Right lobe of liver (tissue), 6 donors: ENCODE measurements at regions not wholly inside any gene's neighbourhood (a gene's known extent, or its start where the extent isn't known, plus 50 kb on each side); places are given as distances from the start of the nearest gene placed in this dataset.

Experiments used
- ATAC-seq, 4 donors: fragments of 200-7000 bp; cut with Tn5 transposase; one replicate each; pipeline ENCODE4 v1.9.1; 2020; ENCODE audit warnings: mild to moderate bottlenecking in 4 of 4, moderate library complexity in 4 of 4
- DNase-seq, 3 donors: peaks; one replicate each; pipeline ENCODE4 v3.0.0-alpha.2; 2020
- H3K27ac ChIP-seq, 3 donors: fragments of 200-600 bp; one replicate each; pipeline ENCODE4 v1.8.0; 2022
- H3K27me3 ChIP-seq, 2 donors: fragments of 200-600 bp; one replicate each; pipeline ENCODE4 v1.8.0; 2022
- H3K36me3 ChIP-seq, 4 donors: fragments of 200-600 bp; sonication (generic) in 1 of 4; one replicate each; pipeline versions ENCODE4 v1.5.1 to v1.8.0; 2017 to 2022; ENCODE audit warnings: control low read depth in 1 of 4
- H3K4me1 ChIP-seq, 4 donors: fragments of 200-600 bp; sonication (generic) in 1 of 4; one replicate each; pipeline versions ENCODE4 v1.5.1 to v1.8.0; 2017 to 2022; ENCODE audit warnings: control low read depth in 1 of 4
- H3K4me3 ChIP-seq, 3 donors: fragments of 200-600 bp; one replicate each; pipeline ENCODE4 v1.8.0; 2022
- H3K9me3 ChIP-seq, 4 donors: fragments of 200-600 bp; sonication (generic) in 1 of 4; one replicate each; pipeline versions ENCODE4 v1.5.1 to v1.8.0; 2017 to 2022; ENCODE audit warnings: control low read depth in 1 of 4
- POLR2A ChIP-seq: fragments of 450-650 bp; IDR thresholded peaks from one replicate; pipeline ENCODE4 v1.6.1; 2017; ENCODE audit warnings: antibody characterized with exemption, mild to moderate bottlenecking
- WGBS: methylation state at CpG from one replicate; pipeline ENCODE4 v1.1.6; 2018; ENCODE audit warnings: low coverage, low lambda C conversion rate; ENCODE audit not compliant: insufficient coverage; ENCODE audit errors: missing lambda C conversion rate; 5-methylcytosine and 5-hydroxymethylcytosine counted together
- intact Hi-C, 2 donors: fragments of 100-400 bp; cut with DNase I; formaldehyde crosslinking; loops; one replicate each; pipeline versions ENCODE4 v1.11.2 to v1.14.1; 2022
- TF ChIP-seq, protein P1 (sequence below), 4 donors: fragments of 200-600 bp in 3 of 4; fragments of 450-650 bp in 1 of 4; IDR thresholded peaks; one replicate each; pipeline versions ENCODE4 v1.5.1 to v1.8.0; 2016 to 2022; ENCODE audit warnings: antibody characterized with exemption in 4 of 4, mild to moderate bottlenecking in 2 of 4
- donor health status: DM: no; HTN: yes; CAD: no.
- donor health status: DM: no; HTN: no; CAD: no.
- donor health status: DM: no; HTN: no; CAD: no.
- donor health status: DM: no; HTN: yes; CAD: no.
- donor health status: DM: no; HTN: yes; CAD: no.

DNA sequence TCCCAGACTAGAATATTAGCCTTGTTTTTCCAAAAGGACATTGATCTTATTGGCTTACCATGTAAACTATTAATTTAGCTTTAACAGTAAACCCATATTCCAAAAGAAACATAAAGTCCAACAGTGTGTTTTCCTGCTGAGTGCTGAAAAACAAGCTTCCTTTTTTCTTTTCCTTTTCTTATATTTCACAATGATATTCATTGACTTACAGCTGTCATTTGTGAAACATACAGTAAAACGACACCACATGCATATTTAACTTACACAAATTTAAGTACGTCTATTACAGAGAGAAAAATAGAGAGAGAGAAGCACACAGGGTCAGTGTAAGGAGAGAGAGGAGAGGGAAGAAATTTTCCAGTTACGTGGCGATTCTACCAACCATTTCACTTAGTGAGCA, 543.9 kb upstream of the JARID2 start:
- intact Hi-C loops, result no loop called here
- WGBS, result 46% methylated on average over 4 of the region's 4 CpGs
- ATAC-seq (peak in 1 of 4 donors; percentile 25), DNase-seq (no peak)
- Histone ChIP-seq H3K36me3 (no peaks in the 10 kb centered on the region), H3K9me3 (no peaks in the 10 kb centered on the region), H3K27ac (no peak overlapping the region), H3K4me1 (peaks cover 0 to 5% (median 0%) of the 10 kb centered on the region in 4 donors), H3K27me3 (no peaks in the 10 kb centered on the region), H3K4me3 (no peak overlapping the region)
- TF ChIP-seq, protein P1, sequence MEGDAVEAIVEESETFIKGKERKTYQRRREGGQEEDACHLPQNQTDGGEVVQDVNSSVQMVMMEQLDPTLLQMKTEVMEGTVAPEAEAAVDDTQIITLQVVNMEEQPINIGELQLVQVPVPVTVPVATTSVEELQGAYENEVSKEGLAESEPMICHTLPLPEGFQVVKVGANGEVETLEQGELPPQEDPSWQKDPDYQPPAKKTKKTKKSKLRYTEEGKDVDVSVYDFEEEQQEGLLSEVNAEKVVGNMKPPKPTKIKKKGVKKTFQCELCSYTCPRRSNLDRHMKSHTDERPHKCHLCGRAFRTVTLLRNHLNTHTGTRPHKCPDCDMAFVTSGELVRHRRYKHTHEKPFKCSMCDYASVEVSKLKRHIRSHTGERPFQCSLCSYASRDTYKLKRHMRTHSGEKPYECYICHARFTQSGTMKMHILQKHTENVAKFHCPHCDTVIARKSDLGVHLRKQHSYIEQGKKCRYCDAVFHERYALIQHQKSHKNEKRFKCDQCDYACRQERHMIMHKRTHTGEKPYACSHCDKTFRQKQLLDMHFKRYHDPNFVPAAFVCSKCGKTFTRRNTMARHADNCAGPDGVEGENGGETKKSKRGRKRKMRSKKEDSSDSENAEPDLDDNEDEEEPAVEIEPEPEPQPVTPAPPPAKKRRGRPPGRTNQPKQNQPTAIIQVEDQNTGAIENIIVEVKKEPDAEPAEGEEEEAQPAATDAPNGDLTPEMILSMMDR (IDR thresholded peaks at IDR 0.05), result no peak
- no peak for TF ChIP-seq POLR2A

GRCh38 chr6:14702678-14703077, 543.2 kb upstream of the JARID2 start:
- Histone ChIP-seq H3K36me3 (no peaks in the 10 kb centered on the region), H3K27me3 (no peaks in the 10 kb centered on the region), H3K9me3 (no peaks in the 10 kb centered on the region), H3K4me3 (no peak overlapping the region), H3K27ac (no peak overlapping the region), H3K4me1 (peaks cover 0 to 5% (median 0%) of the 10 kb centered on the region in 4 donors)
- ATAC-seq (no peak), DNase-seq (no peak)
- TF ChIP-seq, protein P1 (IDR thresholded peaks at IDR 0.05), result no peak
- TF ChIP-seq POLR2A, result no peak
- intact Hi-C loops, result no loop called here
- 58% methylated on average over 4 of the region's 5 CpGs for WGBS

DNA sequence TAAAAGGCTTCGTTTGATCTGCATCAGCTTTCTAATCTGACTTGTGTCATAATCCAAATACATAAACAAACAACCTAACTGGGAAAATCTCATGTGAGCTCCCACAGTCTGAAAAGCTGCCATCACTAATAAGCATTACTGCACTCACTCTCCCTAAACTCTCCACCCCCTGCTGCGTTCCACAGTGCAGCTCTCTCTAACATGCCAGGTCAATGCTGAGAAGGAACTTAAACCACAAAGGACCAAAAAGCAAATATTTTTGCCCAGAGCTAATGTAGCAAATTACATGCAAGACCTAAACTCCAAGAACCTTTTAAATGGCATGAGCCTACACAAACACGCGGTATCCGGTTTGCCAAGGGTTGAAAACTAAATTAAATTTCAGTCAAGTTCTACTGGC, 542.3 kb upstream of the JARID2 start:
- TF ChIP-seq, protein P1 (IDR thresholded peaks at IDR 0.05), result no peak
- TF ChIP-seq POLR2A, result no peak
- ATAC-seq, result no peak
- intact Hi-C loops, result no loop called here
- WGBS, result 83% methylated on average over 5 of the region's 5 CpGs
- DNase-seq, result no peak
- Histone ChIP-seq H3K4me3 (no peak overlapping the region), H3K9me3 (no peaks in the 10 kb centered on the region), H3K4me1 (peaks cover 0 to 5% (median 0%) of the 10 kb centered on the region in 4 donors), H3K27me3 (no peaks in the 10 kb centered on the region), H3K36me3 (no peaks in the 10 kb centered on the region), H3K27ac (no peak overlapping the region)

- Histone ChIP-seq H3K36me3 (no peaks in the 10 kb centered on the region), H3K4me1 (peaks cover 0 to 5% (median 0%) of the 10 kb centered on the region in 4 donors), H3K9me3 (no peaks in the 10 kb centered on the region), H3K27ac (no peak overlapping the region), H3K27me3 (no peaks in the 10 kb centered on the region), H3K4me3 (no peak overlapping the region)
- WGBS, result 79% methylated on average over 8 of the region's 10 CpGs
- DNase-seq (no peak), ATAC-seq (no peak)
- TF ChIP-seq POLR2A, result no peak
- intact Hi-C loops, result no loop called here
These were observed 541.2 kb upstream of the JARID2 start for GRCh38 chr6:14704383-14705271.

DNA sequence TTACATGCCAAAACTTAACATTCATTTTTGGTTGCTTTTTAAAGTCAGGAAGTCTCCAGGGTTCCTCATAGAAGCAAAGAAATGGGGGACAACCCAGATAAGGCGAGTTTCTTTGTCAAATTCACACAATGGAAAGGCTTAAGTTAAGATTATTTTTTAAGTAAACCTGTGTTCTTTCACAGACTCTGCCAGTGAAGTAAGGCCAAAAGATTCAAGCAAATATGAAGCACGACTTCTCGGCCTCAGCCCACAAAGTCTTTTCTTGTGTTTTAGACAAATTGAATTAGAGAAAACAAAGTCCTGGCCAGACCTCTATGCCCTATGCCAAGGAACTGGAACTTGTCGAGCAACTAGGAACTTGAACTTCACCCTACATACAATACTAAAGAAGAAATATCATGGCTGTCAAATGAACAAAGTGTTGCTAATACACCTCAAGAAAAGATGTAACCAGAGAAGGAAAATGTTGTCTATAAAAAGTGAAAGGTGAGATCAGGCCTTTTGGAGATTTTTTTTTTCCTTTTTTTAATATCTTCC, 540.0 kb upstream of the JARID2 start:
- Histone ChIP-seq H3K4me1 (peaks cover 0 to 5% (median 0%) of the 10 kb centered on the region in 4 donors), H3K4me3 (no peak overlapping the region), H3K9me3 (no peaks in the 10 kb centered on the region), H3K27ac (no peak overlapping the region), H3K27me3 (no peaks in the 10 kb centered on the region), H3K36me3 (no peaks in the 10 kb centered on the region)
- intact Hi-C loops, result no loop called here
- TF ChIP-seq, protein P1 (IDR thresholded peaks at IDR 0.05), result no peak
- TF ChIP-seq POLR2A, result no peak
- no peak for DNase-seq
- ATAC-seq, result no peak
- 73% methylated on average over 4 of the region's 4 CpGs for WGBS
